Vagina (tissue), 2 donors: ENCODE measurements at regions not wholly inside any gene's neighbourhood (a gene's known extent, or its start where the extent isn't known, plus 50 kb on each side); places are given as distances from the start of the nearest gene placed in this dataset.

Experiments used
- DNase-seq, 2 donors: peaks; one replicate each; pipeline ENCODE4 v3.0.0-alpha.2; 2017; ENCODE audit errors: extremely low spot score in 2 of 2
- H3K27ac ChIP-seq: fragments of 200-600 bp; sonication (generic); one replicate; pipeline ENCODE4 v1.5.1; 2019
- H3K27me3 ChIP-seq: fragments of 200-600 bp; sonication (generic); one replicate; pipeline ENCODE4 v1.5.1; 2019
- H3K36me3 ChIP-seq, 2 donors: fragments of 200-600 bp; sonication (generic); one replicate each; pipeline ENCODE4 v1.5.1; 2017 to 2019
- H3K4me1 ChIP-seq: fragments of 200-600 bp; sonication (generic); one replicate; pipeline ENCODE4 v1.5.1; 2019
- H3K4me3 ChIP-seq, 2 donors: fragments of 200-600 bp; sonication (generic); 1 replicate in 1 of 2; 2 replicates in 1 of 2; pipeline ENCODE4 v1.5.1; 2016 to 2019
- H3K9me3 ChIP-seq: fragments of 200-600 bp; sonication (generic); one replicate; pipeline ENCODE4 v1.5.1; 2019
- POLR2A ChIP-seq, 2 donors: fragments of 450-650 bp; IDR thresholded peaks; one replicate each; pipeline ENCODE4 v1.6.1; 2017; ENCODE audit warnings: antibody characterized with exemption in 2 of 2, mild to moderate bottlenecking in 2 of 2, moderate library complexity in 2 of 2
- POLR2AphosphoS5 ChIP-seq, 2 donors: sonication (generic); formaldehyde crosslinking; IDR thresholded peaks; one replicate each; pipeline ENCODE4 v1.9.0; 2017; ENCODE audit warnings: antibody characterized with exemption in 2 of 2, mild to moderate bottlenecking in 2 of 2, low read depth in 1 of 2; ENCODE audit not compliant: insufficient read depth in 1 of 2
- intact Hi-C: fragments of 100-400 bp; cut with DNase I; formaldehyde crosslinking; loops from one replicate; pipeline ENCODE4 v1.15.1; 2023
- TF ChIP-seq, protein P1 (sequence below), 3 experiments: fragments of 450-650 bp in 2 of 3; fragments of 200-600 bp in 1 of 3; sonication (generic) in 1 of 3; IDR thresholded peaks; one replicate each; pipeline ENCODE4 v1.5.1; 2017 to 2019; ENCODE audit warnings: antibody characterized with exemption in 3 of 3, mild to moderate bottlenecking in 2 of 3, moderate library complexity in 2 of 3

- H3K36me3 ChIP-seq: no peaks in the 10 kb centered on the region
- intact Hi-C loops: no loop called here
- no peak for DNase-seq
- H3K9me3 ChIP-seq: no peaks in the 10 kb centered on the region
- H3K27me3 ChIP-seq: no peaks in the 10 kb centered on the region
- no peak overlapping the region for H3K27ac ChIP-seq
- no peak for TF ChIP-seq POLR2A (IDR thresholded peaks at IDR 0.05)
- TF ChIP-seq POLR2AphosphoS5 (IDR thresholded peaks at IDR 0.05; ENCODE audit: insufficient read depth in 1 of 2, low read depth in 1 of 2): no peak
- TF ChIP-seq, protein P1, sequence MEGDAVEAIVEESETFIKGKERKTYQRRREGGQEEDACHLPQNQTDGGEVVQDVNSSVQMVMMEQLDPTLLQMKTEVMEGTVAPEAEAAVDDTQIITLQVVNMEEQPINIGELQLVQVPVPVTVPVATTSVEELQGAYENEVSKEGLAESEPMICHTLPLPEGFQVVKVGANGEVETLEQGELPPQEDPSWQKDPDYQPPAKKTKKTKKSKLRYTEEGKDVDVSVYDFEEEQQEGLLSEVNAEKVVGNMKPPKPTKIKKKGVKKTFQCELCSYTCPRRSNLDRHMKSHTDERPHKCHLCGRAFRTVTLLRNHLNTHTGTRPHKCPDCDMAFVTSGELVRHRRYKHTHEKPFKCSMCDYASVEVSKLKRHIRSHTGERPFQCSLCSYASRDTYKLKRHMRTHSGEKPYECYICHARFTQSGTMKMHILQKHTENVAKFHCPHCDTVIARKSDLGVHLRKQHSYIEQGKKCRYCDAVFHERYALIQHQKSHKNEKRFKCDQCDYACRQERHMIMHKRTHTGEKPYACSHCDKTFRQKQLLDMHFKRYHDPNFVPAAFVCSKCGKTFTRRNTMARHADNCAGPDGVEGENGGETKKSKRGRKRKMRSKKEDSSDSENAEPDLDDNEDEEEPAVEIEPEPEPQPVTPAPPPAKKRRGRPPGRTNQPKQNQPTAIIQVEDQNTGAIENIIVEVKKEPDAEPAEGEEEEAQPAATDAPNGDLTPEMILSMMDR (IDR thresholded peaks at IDR 0.05): no peak
- H3K4me3 ChIP-seq: no peak overlapping the region
- no peaks in the 10 kb centered on the region for H3K4me1 ChIP-seq
These were observed 83.8 kb downstream of the DIO2 start for GRCh38 chr14:80127466-80127865.

GRCh38 chr14:80124794-80125193 lies 86.5 kb downstream of the DIO2 start:
- H3K4me3 ChIP-seq: no peak overlapping the region
- no peaks in the 10 kb centered on the region for H3K4me1 ChIP-seq
- intact Hi-C loops: no loop called here
- no peak overlapping the region for H3K27ac ChIP-seq
- TF ChIP-seq POLR2A (IDR thresholded peaks at IDR 0.05) (no peak), POLR2AphosphoS5 (IDR thresholded peaks at IDR 0.05; ENCODE audit: insufficient read depth in 1 of 2, low read depth in 1 of 2) (no peak)
- TF ChIP-seq, protein P1 (IDR thresholded peaks at IDR 0.05): no peak
- no peaks in the 10 kb centered on the region for H3K36me3 ChIP-seq
- H3K27me3 ChIP-seq: no peaks in the 10 kb centered on the region
- no peak for DNase-seq
- H3K9me3 ChIP-seq: no peaks in the 10 kb centered on the region

DNA sequence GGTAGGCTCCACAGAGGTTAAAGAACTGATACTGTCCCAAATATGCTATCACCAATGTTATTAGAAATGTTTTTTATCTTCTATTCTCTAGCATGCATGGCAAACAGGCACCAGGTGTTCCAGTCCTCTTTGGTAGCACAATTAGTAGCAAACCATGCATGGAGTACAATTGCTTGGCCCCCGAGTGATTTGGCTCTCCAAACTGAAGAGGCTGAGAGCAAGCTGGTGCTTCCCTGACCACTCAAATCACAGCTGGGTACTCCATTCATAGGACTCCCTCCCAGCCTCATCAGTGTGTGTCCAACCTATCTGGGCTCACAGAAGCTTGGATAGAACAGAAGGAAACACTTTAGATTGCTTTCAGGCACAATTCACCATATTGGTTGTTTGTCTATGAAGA lies 93.4 kb downstream of the DIO2 start:
- TF ChIP-seq POLR2A (IDR thresholded peaks at IDR 0.05) (no peak), POLR2AphosphoS5 (IDR thresholded peaks at IDR 0.05; ENCODE audit: insufficient read depth in 1 of 2, low read depth in 1 of 2) (no peak)
- TF ChIP-seq, protein P1 (IDR thresholded peaks at IDR 0.05): no peak
- Histone ChIP-seq H3K27ac (no peak overlapping the region), H3K27me3 (no peaks in the 10 kb centered on the region), H3K9me3 (no peaks in the 10 kb centered on the region), H3K36me3 (no peaks in the 10 kb centered on the region), H3K4me1 (no peaks in the 10 kb centered on the region), H3K4me3 (no peak overlapping the region)
- intact Hi-C loops: no loop called here
- no peak for DNase-seq

- Histone ChIP-seq H3K4me3 (no peak overlapping the region), H3K4me1 (peaks cover under 1% of the 10 kb centered on the region), H3K9me3 (no peaks in the 10 kb centered on the region), H3K36me3 (no peaks in the 10 kb centered on the region), H3K27me3 (no peaks in the 10 kb centered on the region), H3K27ac (no peak overlapping the region)
- intact Hi-C loops: no loop called here
- DNase-seq: no peak
- TF ChIP-seq POLR2A (IDR thresholded peaks at IDR 0.05): no peak
- TF ChIP-seq POLR2AphosphoS5 (IDR thresholded peaks at IDR 0.05; ENCODE audit: insufficient read depth in 1 of 2, low read depth in 1 of 2): no peak
- TF ChIP-seq, protein P1 (IDR thresholded peaks at IDR 0.05): no peak
These were observed 95.1 kb downstream of the DIO2 start for GRCh38 chr14:80116157-80116556.

- Histone ChIP-seq H3K27me3 (no peaks in the 10 kb centered on the region), H3K4me3 (no peak overlapping the region), H3K4me1 (peaks cover 14% of the 10 kb centered on the region), H3K9me3 (no peaks in the 10 kb centered on the region), H3K27ac (no peak overlapping the region), H3K36me3 (no peaks in the 10 kb centered on the region)
- TF ChIP-seq POLR2A (IDR thresholded peaks at IDR 0.05): no peak
- TF ChIP-seq, protein P1 (IDR thresholded peaks at IDR 0.05): no peak
- no peak for TF ChIP-seq POLR2AphosphoS5 (IDR thresholded peaks at IDR 0.05; ENCODE audit: insufficient read depth in 1 of 2, low read depth in 1 of 2)
- DNase-seq: no peak
- intact Hi-C loops: no loop called here
These were observed 100.6 kb downstream of the DIO2 start for GRCh38 chr14:80110721-80111120.
